HG03439 (cell line): ENCODE measurements at regions not wholly inside any gene's neighbourhood (a gene's known extent, or its start where the extent isn't known, plus 50 kb on each side); places are given as distances from the start of the nearest gene placed in this dataset.

Source experiments
- ATAC-seq: cut with Tn5 transposase; IDR thresholded peaks from one replicate; pipeline ENCODE4 v1.9.1; 2021; ENCODE audit warnings: mild to moderate bottlenecking, moderate library complexity; ENCODE audit not compliant: unreplicated experiment

DNA sequence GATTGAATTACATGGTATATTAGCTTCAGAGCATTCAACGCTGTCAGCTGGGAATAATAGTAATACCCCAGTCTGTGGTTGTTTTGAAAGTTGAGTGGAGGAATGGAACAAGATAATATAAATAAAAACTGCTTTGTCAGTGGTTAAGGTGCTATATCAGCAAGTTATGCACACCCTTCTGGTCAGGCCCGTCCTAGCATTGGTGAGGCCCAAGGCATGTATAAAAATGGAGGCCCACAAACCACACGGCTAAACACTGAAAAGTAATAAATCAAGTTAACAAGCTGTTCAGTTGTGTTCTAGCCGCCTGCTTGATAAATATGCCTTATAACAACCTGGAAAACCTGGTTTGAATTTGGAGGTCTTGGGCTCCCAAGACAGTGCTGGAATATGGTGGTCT, 77.4 kb downstream of the PSMG1 start:
- ATAC-seq, result no peak

DNA sequence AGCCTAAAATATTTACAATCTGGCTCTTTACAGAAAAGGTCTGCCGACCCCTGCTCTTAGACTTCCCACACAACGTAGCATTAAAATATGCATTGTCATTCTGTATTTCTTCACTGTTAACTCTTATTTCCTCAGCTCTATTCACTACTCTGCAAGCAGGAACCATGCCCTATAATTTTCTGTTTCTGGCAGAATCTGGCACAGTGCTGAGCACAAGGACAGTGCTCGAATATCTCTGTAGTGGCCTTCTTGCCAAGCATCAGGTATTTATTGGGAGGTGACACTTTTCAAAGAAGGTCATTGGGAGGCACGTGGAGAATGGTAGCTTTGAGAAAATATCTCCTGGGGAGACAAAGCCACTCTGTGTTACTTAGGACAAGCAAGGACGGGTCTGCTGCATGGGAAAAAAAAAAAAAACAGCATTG, 77.9 kb downstream of the PSMG1 start:
- ATAC-seq, result no peak

- no peak for ATAC-seq
These were observed 78.3 kb downstream of the PSMG1 start for GRCh38 chr21:39104911-39105310.

DNA sequence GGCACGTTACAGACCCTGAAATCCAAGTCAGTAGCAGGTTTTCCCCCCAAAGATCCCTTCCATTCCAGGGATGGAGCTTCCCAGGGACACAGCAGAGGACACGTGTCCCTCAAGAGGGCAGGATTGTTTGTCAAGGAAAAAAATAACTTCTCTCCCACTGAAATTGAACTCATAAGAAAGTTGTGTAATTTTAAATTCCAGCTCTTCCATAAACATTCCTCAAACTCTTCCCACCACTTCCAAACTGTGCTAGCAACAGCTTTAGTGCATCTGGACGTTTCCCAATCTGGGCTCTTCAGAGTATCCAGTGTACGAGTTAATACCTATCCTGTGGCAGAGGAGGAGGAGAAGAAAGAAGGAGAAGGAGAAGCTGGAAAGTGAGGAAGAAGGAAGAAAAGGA, 79.6 kb downstream of the PSMG1 start:
- no peak for ATAC-seq

DNA sequence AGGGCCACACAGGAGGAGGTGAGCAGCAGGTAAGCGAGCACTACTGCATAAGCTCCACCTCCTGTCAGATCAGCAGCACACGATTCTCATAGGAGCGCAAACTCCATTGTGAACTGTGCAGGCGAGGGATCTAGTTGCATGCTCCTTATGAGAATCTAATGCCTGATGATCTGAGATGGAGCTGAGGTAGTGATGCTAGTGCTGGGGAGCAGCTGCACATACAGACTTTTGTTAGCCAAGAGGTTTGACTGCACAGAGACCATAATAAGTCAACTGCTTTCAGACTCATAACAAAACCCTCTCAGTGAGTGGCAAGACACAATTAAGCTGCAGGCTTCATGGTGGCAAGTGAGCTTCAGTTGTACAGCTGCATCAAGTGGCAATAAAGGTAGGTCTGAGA, 83.4 kb downstream of the PSMG1 start:
- no peak for ATAC-seq

- no peak for ATAC-seq
These were observed 84.5 kb downstream of the PSMG1 start for GRCh38 chr21:39098696-39099200.

DNA sequence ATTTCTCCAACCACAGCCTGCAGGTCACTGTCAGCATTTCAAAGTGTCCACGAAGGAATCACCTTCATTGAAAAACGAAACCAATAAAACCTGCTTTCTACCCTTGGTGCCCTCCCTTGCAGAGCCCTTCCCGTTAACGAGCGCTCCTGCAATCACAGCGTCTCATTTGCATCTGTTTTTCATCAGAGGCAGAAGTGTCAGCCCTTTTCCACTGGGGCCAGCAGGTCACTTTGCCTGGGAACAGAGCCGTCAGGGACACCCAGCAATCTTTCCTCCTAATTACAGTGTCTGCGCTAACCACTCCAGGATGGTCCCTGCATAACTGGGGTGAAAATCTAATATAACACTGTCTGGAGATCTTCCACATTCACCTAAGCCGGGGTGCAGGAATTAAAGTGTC, 85.3 kb downstream of the PSMG1 start:
- no peak for ATAC-seq

GRCh38 chr21:39097335-39097861, 85.9 kb downstream of the PSMG1 start:
- no peak for ATAC-seq

DNA sequence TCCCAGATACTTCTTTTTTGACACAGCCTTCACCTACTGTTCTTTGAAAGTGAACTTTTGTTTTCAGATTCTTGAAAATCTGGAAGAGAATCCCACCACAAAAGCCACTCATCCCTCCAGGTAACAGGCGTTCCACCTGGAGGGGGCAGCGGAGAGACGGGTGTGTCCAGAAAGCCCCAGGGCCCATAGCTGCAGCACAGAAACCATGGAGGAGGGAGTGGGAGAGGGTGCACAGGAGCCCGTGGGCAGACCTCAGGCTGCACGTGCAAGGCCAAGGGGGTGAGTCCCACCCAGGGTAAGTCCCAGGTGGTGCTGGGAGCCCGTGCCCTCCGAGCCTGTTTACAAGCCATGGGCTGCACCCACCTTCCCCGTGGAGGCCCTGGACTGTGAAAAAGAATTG, 86.5 kb downstream of the PSMG1 start:
- no peak for ATAC-seq

- ATAC-seq, result no peak
These were observed 87.6 kb downstream of the PSMG1 start for GRCh38 chr21:39095681-39096080.

- no peak for ATAC-seq
These were observed 88.2 kb downstream of the PSMG1 start for GRCh38 chr21:39094847-39095579.

GRCh38 chr21:39094087-39094780, 89.0 kb downstream of the PSMG1 start:
- ATAC-seq, result no peak

- no peak for ATAC-seq
These were observed 89.7 kb downstream of the PSMG1 start for GRCh38 chr21:39093526-39093925.

DNA sequence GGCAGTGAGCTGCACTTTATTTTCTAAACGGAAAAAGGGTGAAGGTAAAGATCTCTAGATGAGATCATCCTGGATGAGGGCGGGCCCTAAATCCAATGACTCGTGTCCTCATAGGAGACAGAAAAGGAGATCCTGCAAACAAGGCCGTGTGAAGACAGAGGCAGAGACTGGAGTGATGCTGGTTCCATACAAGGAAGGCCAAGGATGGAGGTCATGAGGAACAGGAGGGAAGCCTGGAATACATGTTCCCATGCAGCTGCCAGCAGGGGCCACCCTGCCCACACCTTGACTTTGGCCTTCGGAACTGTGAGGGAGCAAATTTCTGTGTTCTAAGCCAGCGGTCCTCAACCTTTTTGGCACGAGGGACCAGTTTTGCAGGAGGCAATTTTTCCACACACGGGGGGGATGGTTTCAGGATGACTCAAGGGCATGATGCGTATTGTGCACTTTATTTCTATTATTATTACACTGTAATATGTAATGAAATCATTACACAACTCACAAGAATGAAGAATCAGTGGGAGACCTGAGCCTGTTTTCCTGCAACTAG, 94.3 kb downstream of the PSMG1 start:
- ATAC-seq, result no peak

GRCh38 chr21:39088031-39088370, 95.2 kb downstream of the PSMG1 start:
- no peak for ATAC-seq

- ATAC-seq, result no peak
These were observed 95.8 kb downstream of the PSMG1 start for GRCh38 chr21:39087238-39088030.

- ATAC-seq, result no peak
These were observed 96.7 kb downstream of the PSMG1 start for GRCh38 chr21:39086547-39086946.

- ATAC-seq, result no peak
These were observed 97.3 kb downstream of the PSMG1 start for GRCh38 chr21:39085843-39086405.

GRCh38 chr21:39084979-39085729, 98.1 kb downstream of the PSMG1 start:
- ATAC-seq, result no peak

- no peak for ATAC-seq
These were observed 99.2 kb downstream of the PSMG1 start for GRCh38 chr21:39084073-39084472.
